GM12891 (cell line): ENCODE measurements at regions not wholly inside any gene's neighbourhood (a gene's known extent, or its start where the extent isn't known, plus 50 kb on each side); places are given as distances from the start of the nearest gene placed in this dataset.

Source experiments
- DNase-seq: peaks from one replicate; pipeline ENCODE4 v3.0.0; 2011; ENCODE audit warnings: low spot score; ENCODE audit not compliant: insufficient read length
- FAIRE-seq: peaks from 2 replicates; lab custom pipeline; 2011; peaks lifted over from hg19 to GRCh38; lab: Jason Lieb, UNC
- PAX5 ChIP-seq: IDR thresholded peaks from 2 replicates; pipeline ENCODE4 v1.6.1; 2011; ENCODE audit warnings: low read length, moderate library complexity, mild to moderate bottlenecking; ENCODE audit not compliant: insufficient read depth, severe bottlenecking
- POLR2A ChIP-seq: IDR thresholded peaks from 2 replicates; pipeline ENCODE4 v1.6.1; 2011; ENCODE audit warnings: low read depth, low read length, control low read depth
- POLR2AphosphoS5 ChIP-seq: IDR thresholded peaks from 2 replicates; pipeline ENCODE4 v1.6.1; 2011; ENCODE audit warnings: low read depth, low read length, control low read depth
- POU2F2 ChIP-seq: IDR thresholded peaks from 2 replicates; pipeline ENCODE4 v1.6.1; 2011; ENCODE audit warnings: low read depth, mild to moderate bottlenecking, control low read depth, low read length, moderate library complexity
- SPI1 ChIP-seq: IDR thresholded peaks from 2 replicates; pipeline ENCODE4 v1.6.1; 2011; ENCODE audit warnings: low read depth, low read length, control low read depth
- TAF1 ChIP-seq: IDR thresholded peaks from 2 replicates; pipeline ENCODE4 v1.6.1; 2011; ENCODE audit warnings: low read depth, low read length, control low read depth

DNA sequence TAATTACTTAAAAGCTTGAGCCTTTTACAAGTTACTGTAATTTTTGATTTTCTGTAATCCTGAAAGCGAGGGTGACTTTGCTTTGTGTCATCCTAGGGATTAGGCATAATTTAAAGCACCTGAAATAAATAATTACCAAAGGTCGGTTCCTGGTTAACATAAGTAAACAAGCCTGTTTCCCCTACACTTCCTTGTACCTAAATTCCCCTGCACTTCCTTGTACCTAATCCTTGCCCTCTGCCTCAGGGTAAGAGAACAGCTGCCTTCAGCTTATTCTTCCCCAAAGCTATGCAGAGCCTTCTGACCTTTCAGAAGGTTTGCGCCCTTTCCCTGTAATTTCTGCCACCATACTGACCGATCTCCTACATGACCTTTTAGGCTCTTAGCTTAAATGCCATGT lies 166.1 kb upstream of the PDE5A start:
- no peak for DNase-seq
- TF ChIP-seq POU2F2 (no peak), TAF1 (no peak), PAX5 (no peak), POLR2AphosphoS5 (no peak), POLR2A (no peak), SPI1 (no peak)
- no peak for FAIRE-seq

DNA sequence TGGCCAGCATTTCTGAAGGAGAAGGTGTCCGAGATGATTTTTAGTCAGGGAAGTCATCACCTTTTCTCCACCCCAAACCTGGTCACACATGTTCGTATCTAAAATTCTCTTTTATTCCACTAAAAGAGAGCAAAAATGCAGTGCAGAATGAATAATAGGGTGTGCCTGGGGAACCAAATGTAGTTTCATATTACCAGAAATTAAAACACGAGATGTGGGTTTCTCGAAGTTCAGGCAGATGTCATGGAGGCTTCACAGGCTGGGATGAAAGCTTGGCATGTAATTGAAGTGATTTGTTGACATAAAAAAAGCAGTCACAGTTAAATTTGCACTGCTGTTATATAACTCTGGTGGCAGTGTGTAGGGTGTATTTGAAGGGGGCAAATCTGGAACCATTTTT lies 165.5 kb upstream of the PDE5A start:
- TF ChIP-seq TAF1 (no peak), POLR2A (no peak), SPI1 (no peak), PAX5 (no peak), POU2F2 (no peak), POLR2AphosphoS5 (no peak)
- no peak for FAIRE-seq

DNA sequence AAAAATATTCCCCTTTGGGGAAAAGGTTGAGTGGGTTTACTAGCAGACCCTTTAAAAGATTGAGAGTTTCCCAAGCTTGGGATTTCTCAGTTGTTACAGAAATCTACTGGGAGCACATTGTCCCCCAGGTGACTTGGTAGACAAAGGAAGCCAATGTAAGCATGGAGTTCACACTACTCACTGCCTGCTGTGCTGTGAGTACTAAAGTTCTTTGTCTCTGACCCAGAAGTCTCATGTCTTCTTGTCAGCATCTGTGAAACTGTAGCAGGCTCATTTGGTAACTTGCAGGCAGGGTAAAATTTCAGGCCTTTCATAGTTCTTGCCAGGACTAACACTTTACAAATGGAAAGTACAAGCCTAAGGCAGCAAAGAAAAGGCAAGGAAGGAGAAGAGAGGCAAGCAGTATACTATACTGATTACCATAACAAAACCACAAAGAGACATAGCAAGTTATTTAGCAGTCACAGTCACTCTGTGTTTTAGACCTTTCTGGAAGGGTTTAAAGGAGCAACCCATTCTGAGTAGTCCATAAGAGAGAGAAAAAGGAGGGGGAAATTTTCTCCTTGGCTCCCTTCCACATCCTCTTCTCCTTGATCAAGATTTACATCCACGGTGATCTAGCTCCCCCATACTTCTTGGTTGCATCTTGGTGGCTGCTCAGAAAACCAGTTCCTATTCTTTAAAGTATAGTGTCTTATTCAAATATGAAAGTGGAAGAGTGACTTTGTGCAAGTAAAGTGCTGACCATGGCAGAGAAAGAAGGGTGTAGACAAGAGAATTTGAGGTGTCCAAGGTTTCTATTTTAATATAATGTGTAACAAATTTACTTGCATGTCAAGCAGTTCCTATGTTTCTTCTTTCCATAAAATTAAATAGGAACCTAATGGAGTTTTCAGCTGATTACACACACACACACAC lies 160.0 kb upstream of the PDE5A start:
- DNase-seq: no peak
- no peak for FAIRE-seq
- TF ChIP-seq POLR2AphosphoS5 (no peak), POU2F2 (no peak), PAX5 (no peak), SPI1 (no peak), POLR2A (no peak), TAF1 (no peak)

More for the DNA sequence above, 165.5 kb upstream of the PDE5A start:
- no peak for DNase-seq

DNA sequence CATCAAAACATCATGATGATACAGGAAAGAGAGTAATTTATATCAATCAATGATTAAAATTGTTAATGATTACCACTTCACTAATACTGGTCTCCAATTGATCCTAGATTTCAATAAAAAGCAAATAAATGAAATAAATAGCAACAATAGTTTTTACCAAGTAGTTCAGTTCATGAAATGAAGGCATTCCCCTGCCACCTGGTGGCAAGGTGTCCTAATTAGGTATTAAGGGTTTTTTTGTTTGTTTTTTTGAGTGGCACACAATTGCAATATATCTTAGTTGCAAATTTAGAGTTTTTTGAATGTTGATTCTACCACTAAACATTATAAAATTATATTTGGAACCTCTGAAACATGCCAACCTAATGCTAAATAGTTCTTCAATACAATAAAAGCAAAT lies 157.4 kb upstream of the PDE5A start:
- no peak for DNase-seq
- no peak for FAIRE-seq
- TF ChIP-seq SPI1 (no peak), POLR2AphosphoS5 (no peak), POU2F2 (no peak), PAX5 (no peak), POLR2A (no peak), TAF1 (no peak)

DNA sequence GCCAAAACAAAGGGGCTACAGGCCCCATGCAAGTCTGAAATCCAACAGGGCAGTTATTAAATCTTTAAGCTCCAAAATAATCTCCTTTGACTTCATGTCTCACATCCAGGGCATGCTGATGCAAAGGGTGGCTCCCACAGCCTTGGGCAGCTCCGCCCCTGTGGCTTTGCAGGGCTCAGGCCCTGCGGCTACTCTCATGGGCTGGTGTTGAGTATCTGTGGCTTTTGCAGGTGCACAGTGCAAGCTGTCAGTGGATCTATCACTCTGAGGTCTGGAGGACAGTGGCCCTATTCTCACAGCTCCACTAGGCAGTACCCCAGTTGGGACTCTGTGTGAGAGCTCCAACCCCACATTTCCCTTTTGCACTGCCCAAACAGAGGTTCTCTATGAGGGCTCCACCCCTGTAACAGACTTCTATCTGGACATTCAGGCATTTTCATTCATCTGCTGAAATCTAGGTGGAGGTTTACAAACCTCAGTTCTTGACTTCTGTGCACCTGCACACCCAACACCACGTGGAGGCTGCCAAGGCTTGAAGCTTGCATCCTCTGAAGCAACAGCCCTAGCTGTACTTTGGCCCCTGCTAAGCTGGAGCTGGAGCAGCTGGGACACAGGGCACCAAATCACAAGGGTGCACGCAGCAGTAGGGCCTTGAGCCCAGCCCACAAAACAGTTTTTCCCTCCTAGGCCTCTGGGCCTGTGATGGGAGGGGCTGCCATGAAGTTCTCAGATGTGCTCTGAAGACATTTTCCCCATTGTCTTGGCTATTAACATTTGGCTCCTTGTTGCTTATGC lies 154.8 kb upstream of the PDE5A start:
- no peak for TF ChIP-seq PAX5
- no peak for TF ChIP-seq POLR2A
- TF ChIP-seq SPI1: no peak
- no peak for TF ChIP-seq POU2F2
- no peak for TF ChIP-seq TAF1
- TF ChIP-seq POLR2AphosphoS5: no peak
- FAIRE-seq (no peak), DNase-seq (no peak)

DNA sequence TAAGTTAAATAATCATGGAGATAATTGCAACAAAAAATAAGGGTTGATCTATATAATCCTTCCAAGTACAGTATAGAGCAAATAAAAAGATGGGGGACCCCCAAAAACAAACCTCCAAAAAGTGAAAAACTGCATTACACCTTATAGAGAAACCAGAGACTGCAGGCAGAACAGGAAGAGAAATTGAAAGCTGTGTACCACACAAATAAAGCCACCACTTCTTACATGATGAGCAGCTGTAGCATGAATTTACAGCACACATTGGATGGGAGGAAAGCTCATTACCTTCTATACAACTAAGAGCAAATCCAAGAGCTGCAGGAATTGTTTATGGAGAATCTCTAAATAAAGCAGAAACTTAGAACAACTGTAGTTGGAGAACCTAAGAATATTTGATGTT lies 152.4 kb upstream of the PDE5A start:
- DNase-seq (no peak), FAIRE-seq (no peak)
- TF ChIP-seq PAX5 (no peak), POLR2A (no peak), POLR2AphosphoS5 (no peak), POU2F2 (no peak), SPI1 (no peak), TAF1 (no peak)

DNA sequence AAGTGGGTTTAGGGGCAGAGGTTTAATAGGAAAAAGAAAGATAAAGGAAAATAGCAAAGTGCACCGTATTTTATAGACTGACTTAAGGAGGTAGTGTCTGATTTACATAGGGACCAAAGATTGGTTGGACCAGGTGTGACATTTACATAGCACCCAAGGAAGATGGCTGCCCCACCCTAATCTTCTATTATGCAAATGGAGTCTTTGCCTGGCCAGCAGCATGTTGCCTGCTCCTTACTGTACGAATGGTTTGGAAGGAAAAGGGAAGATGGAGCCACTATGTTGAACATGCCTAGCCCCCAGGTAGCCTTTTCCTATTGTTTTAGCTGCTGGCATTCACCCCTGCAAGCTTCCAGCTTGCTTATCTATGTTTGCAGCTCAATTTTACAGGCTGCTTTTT lies 146.2 kb upstream of the PDE5A start:
- FAIRE-seq (no peak), DNase-seq (no peak)
- TF ChIP-seq TAF1 (no peak), SPI1 (no peak), POLR2A (no peak), POLR2AphosphoS5 (no peak), PAX5 (no peak), POU2F2 (no peak)

DNA sequence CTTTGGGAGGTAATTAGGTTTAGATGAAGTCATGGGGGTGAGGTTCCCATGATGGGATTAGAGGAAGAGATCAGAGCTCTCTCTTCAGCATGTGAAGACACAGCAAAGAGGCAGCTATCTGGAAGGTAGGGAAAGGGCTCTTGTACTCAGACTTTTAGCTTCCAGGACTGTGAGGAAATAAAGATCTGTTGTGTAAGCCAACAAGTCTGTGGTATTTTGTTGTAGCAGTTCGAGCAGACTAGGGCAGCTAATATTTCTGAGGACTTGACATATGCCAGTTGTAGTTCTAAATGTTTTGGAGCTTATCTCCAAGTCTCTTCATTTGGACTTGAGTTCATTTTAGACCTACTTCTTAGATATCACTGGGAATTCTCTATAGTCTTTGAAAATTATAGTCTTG lies 137.3 kb upstream of the PDE5A start:
- FAIRE-seq (no peak), DNase-seq (no peak)
- no peak for TF ChIP-seq POLR2A
- TF ChIP-seq POLR2AphosphoS5: no peak
- TF ChIP-seq TAF1: no peak
- TF ChIP-seq SPI1: no peak
- TF ChIP-seq PAX5: no peak
- no peak for TF ChIP-seq POU2F2

DNA sequence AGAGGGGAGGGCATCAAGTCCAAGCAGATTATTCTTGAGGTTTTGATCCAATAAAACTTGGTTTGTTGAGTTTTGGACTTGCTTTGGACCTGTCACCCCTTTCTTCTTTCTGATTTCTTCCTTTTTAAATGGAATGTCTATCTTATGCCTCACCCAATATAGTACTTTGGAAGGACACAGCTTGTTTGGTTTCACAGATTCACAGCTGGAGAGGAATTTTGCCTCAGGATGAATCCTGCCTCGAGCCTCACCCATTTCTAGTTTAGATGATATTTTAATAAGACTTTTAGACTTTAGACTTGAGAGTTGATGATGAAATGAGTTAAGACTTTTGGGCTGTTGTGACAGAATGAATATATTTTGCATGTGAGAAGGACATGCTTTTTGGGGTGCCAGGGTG lies 136.9 kb upstream of the PDE5A start:
- no peak for FAIRE-seq
- TF ChIP-seq POLR2A: no peak
- no peak for DNase-seq
